OCI-LY7 (cell line): ENCODE measurements at regions not wholly inside any gene's neighbourhood (a gene's known extent, or its start where the extent isn't known, plus 50 kb on each side); places are given as distances from the start of the nearest gene placed in this dataset.

ENCODE experiments used
- CTCF ChIP-seq: fragments of 200-600 bp; sonication (generic); conservative IDR thresholded peaks from 2 replicates; pipeline ENCODE4 v1.5.1; 2014; ENCODE audit warnings: mild to moderate bottlenecking, antibody characterized with exemption, low read length, moderate library complexity, mixed read lengths
- EZH2phosphoT487 ChIP-seq: fragments of 200-600 bp; sonication (generic); IDR thresholded peaks from 2 replicates; pipeline ENCODE4 v1.6.1; 2018; ENCODE audit warnings: low read depth, borderline replicate concordance, mild to moderate bottlenecking, mixed run types, antibody characterized with exemption, low read length, moderate library complexity, mixed read lengths

GRCh38 chr3:117587416-117587815 lies 877.8 kb downstream of the TUSC7 start:
- TF ChIP-seq CTCF: no peak
- TF ChIP-seq EZH2phosphoT487: no peak
